Pancreas (tissue), 10 donors: ENCODE measurements at regions not wholly inside any gene's neighbourhood (a gene's known extent, or its start where the extent isn't known, plus 50 kb on each side); places are given as distances from the start of the nearest gene placed in this dataset.
"Not testable (repeated sequence)": the region's sequence is repeated elsewhere in the genome, so short reads cannot be mapped to it uniquely, and the experiment has no call there.

Source experiments
- ATAC-seq, 4 donors: fragments of 200-7000 bp; cut with Tn5 transposase; one replicate each; pipeline versions ENCODE4 v1.8.0 to v1.9.1; 2020; ENCODE audit warnings: mild to moderate bottlenecking in 4 of 4, moderate library complexity in 4 of 4
- DNase-seq, 6 donors: peaks; one replicate each; pipeline ENCODE4 v3.0.0-alpha.2; 2020
- FAIRE-seq: peaks from 2 replicates; lab custom pipeline; 2012; peaks lifted over from hg19 to GRCh38; lab: Jason Lieb, UNC
- H3K27ac ChIP-seq, 4 donors: fragments of 200-600 bp; sonication (generic); 1 replicate in 3 of 4; 2 replicates in 1 of 4; pipeline versions ENCODE4 v1.5.0 to v1.8.0; 2020
- H3K27me3 ChIP-seq, 4 donors: fragments of 200-600 bp; one replicate each; pipeline ENCODE4 v1.8.0; 2021
- H3K36me3 ChIP-seq, 3 donors: fragments of 200-600 bp; sonication (generic) in 1 of 3; one replicate each; pipeline versions ENCODE4 v1.5.0 to v1.8.0; 2020 to 2021
- H3K4me1 ChIP-seq, 3 donors: fragments of 200-600 bp; one replicate each; pipeline ENCODE4 v1.8.0; 2021
- H3K4me3 ChIP-seq, 4 donors: fragments of 200-600 bp; sonication (generic) in 2 of 4; one replicate each; pipeline versions ENCODE4 v1.5.0 to v1.8.0; 2020 to 2021
- H3K9me3 ChIP-seq, 4 donors: fragments of 200-600 bp; one replicate each; pipeline ENCODE4 v1.8.0; 2021
- CTCF ChIP-seq, 4 donors: fragments of 200-600 bp; sonication (generic) in 3 of 4; IDR thresholded peaks; one replicate each; pipeline versions ENCODE4 v1.5.0 to v1.8.0; 2021; ENCODE audit warnings: antibody characterized with exemption in 4 of 4
- WGBS, 2 donors: extraction: QIAGEN DNeasy Blood & Tissue Kit; methylation state at CpG; one replicate each; pipeline ENCODE4 v1.1.7; 2013; 5-methylcytosine and 5-hydroxymethylcytosine counted together
- intact Hi-C, 3 donors: fragments of 100-400 bp; cut with DNase I; formaldehyde crosslinking; loops; one replicate each; pipeline versions ENCODE4 v1.11.1 to v1.14.2; 2022
- donor health status: healthy with polysubstance abuse.
- donor health status: DM: no; HTN: no; CAD: no; lungs with moderate emphysema.
- donor health status: DM: no; HTN: no; CAD: no.
- donor health status: control.
- donor health status: control.
- donor health status: Bipolar disorder and iron deficiency.
- donor health status: DM: yes; HTN: yes; CAD: no.
- donor health status: DM: no; HTN: no; CAD: no.
- donor health status: DM: no; HTN: no; CAD: no.
- donor health status: DM: yes; HTN: yes; CAD: no.

GRCh38 chr13:111493468-111493867 is 173.0 kb downstream of the TEX29 start:
- intact Hi-C loops: no loop called here
- no peaks in the 10 kb centered on the region for H3K4me1 ChIP-seq
- no peak for TF ChIP-seq CTCF (IDR thresholded peaks at IDR 0.05)
- H3K9me3 ChIP-seq: no peaks in the 10 kb centered on the region
- H3K27me3 ChIP-seq: no peaks in the 10 kb centered on the region
- no peak for FAIRE-seq
- no peak overlapping the region for H3K4me3 ChIP-seq
- H3K36me3 ChIP-seq: no peaks in the 10 kb centered on the region
- 72 to 82% methylated on average over 6 of the region's 6 CpGs for WGBS, 2 donors
- no peak for ATAC-seq
- DNase-seq: no peak
- H3K27ac ChIP-seq: no peak overlapping the region

- 76 to 88% methylated on average over 12 of the region's 12 CpGs for WGBS, 2 donors
Observed at GRCh38 chr13:111494641-111495040, 174.2 kb downstream of the TEX29 start.

GRCh38 chr13:111501596-111502535 is 181.4 kb downstream of the TEX29 start:
- H3K36me3 ChIP-seq, ATAC-seq, DNase-seq, intact Hi-C loops, H3K27me3 ChIP-seq, FAIRE-seq, H3K9me3 ChIP-seq, H3K4me1 ChIP-seq, H3K27ac ChIP-seq, H3K4me3 ChIP-seq: not testable (repeated sequence)
- WGBS, 2 donors: 62 to 75% methylated on average over 16 of the region's 16 CpGs

More at GRCh38 chr13:111494641-111495040, 174.2 kb downstream of the TEX29 start:
- DNase-seq (no peak), FAIRE-seq (no peak), ATAC-seq (no peak)
- H3K36me3 ChIP-seq: no peaks in the 10 kb centered on the region
- no peaks in the 10 kb centered on the region for H3K27me3 ChIP-seq
- no peak for TF ChIP-seq CTCF (IDR thresholded peaks at IDR 0.05)
- H3K4me1 ChIP-seq: no peaks in the 10 kb centered on the region
- no peak overlapping the region for H3K27ac ChIP-seq
- H3K4me3 ChIP-seq: no peak overlapping the region
- intact Hi-C loops: no loop called here
- no peaks in the 10 kb centered on the region for H3K9me3 ChIP-seq

DNA sequence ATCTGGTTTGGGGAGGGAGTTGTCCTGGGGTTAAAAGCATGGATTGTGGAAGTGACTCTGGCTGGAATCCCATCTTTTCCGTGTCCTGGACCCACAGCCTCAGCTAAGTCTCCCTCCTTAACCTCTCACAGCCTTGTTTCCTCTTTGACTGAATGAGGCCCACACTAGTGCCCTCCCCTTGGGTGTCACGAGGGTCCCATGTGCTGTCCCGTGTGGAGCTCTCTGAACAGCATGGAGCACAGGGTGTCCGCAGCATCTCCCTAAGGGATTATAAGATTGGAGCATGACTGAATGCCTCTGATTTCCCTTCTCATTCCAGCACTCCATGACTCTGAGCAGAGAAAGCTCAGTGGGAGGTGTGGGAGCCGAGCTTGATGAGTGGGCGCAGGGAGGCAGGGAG is 182.5 kb downstream of the TEX29 start:
- ATAC-seq (no peak), FAIRE-seq (no peak), DNase-seq (no peak)
- H3K4me1 ChIP-seq: no peaks in the 10 kb centered on the region
- no peak overlapping the region for H3K27ac ChIP-seq
- H3K27me3 ChIP-seq: no peaks in the 10 kb centered on the region
- intact Hi-C loops: no loop called here
- H3K36me3 ChIP-seq: no peaks in the 10 kb centered on the region
- TF ChIP-seq CTCF (IDR thresholded peaks at IDR 0.05): no peak
- H3K9me3 ChIP-seq: no peaks in the 10 kb centered on the region
- H3K4me3 ChIP-seq: no peak overlapping the region
- 47 to 67% methylated on average over 6 of the region's 6 CpGs for WGBS, 2 donors

GRCh38 chr13:111503376-111503775 is 182.9 kb downstream of the TEX29 start:
- ATAC-seq (no peak), DNase-seq (no peak), FAIRE-seq (no peak)
- intact Hi-C loops: no loop called here
- H3K9me3 ChIP-seq: no peaks in the 10 kb centered on the region
- H3K4me1 ChIP-seq: no peaks in the 10 kb centered on the region
- H3K27ac ChIP-seq: no peak overlapping the region
- no peaks in the 10 kb centered on the region for H3K36me3 ChIP-seq
- H3K27me3 ChIP-seq: no peaks in the 10 kb centered on the region
- TF ChIP-seq CTCF (IDR thresholded peaks at IDR 0.05): no peak
- H3K4me3 ChIP-seq: no peak overlapping the region
- 55 to 77% methylated on average over 7 of the region's 7 CpGs for WGBS, 2 donors
